Gastrocnemius medialis (tissue), 4 donors: ENCODE measurements at regions not wholly inside any gene's neighbourhood (a gene's known extent, or its start where the extent isn't known, plus 50 kb on each side); places are given as distances from the start of the nearest gene placed in this dataset.

Experiments
- ATAC-seq, 2 donors: fragments of 150-250 bp; one replicate each; pipeline ENCODE4 v1.9.1; 2016
- DNase-seq, 2 donors: peaks; one replicate each; pipeline ENCODE4 v3.0.0-alpha.2; 2019
- H3K27ac ChIP-seq, 4 donors: fragments of 200-600 bp; sonication (generic); 1 replicate in 1 of 4; 2 replicates in 3 of 4; pipeline ENCODE4 v1.5.1; 2016 to 2018; ENCODE audit warnings: mild to moderate bottlenecking in 2 of 4, moderate library complexity in 1 of 4
- H3K27me3 ChIP-seq, 3 donors: fragments of 200-600 bp; sonication (generic) in 2 of 3; 1 replicate in 1 of 3; 2 replicates in 2 of 3; pipeline versions ENCODE4 v1.5.1 to v1.6.0; 2016 to 2019; ENCODE audit warnings: mild to moderate bottlenecking in 1 of 3, moderate library complexity in 1 of 3
- H3K36me3 ChIP-seq, 2 donors: fragments of 200-600 bp; sonication (generic) in 1 of 2; one replicate each; pipeline ENCODE4 v1.5.1; 2017 to 2018
- H3K4me1 ChIP-seq, 2 donors: fragments of 200-600 bp; sonication (generic) in 1 of 2; one replicate each; pipeline ENCODE4 v1.5.1; 2016 to 2017; ENCODE audit warnings: mild to moderate bottlenecking in 2 of 2
- H3K4me3 ChIP-seq, 4 donors: fragments of 200-600 bp; sonication (generic) in 3 of 4; 1 replicate in 1 of 4; 2 replicates in 3 of 4; pipeline ENCODE4 v1.5.1; 2016 to 2019; ENCODE audit warnings: mild to moderate bottlenecking in 2 of 4
- H3K9me3 ChIP-seq, 3 donors: fragments of 200-600 bp; sonication (generic) in 2 of 3; 1 replicate in 1 of 3; 2 replicates in 2 of 3; pipeline ENCODE4 v1.5.1; 2016 to 2019
- CTCF ChIP-seq, 5 experiments: fragments of 450-650 bp in 3 of 5; fragments of 200-600 bp in 2 of 5; sonication (generic) in 2 of 5; IDR thresholded peaks in 4 of 5; conservative IDR thresholded peaks in 1 of 5; 1 replicate in 4 of 5; 2 replicates in 1 of 5; pipeline ENCODE4 v1.5.1; 2016 to 2019; ENCODE audit warnings: antibody characterized with exemption in 5 of 5, mild to moderate bottlenecking in 3 of 5, moderate library complexity in 3 of 5
- POLR2A ChIP-seq, 2 donors: fragments of 450-650 bp; IDR thresholded peaks; one replicate each; pipeline ENCODE4 v1.6.1; 2017; ENCODE audit warnings: antibody characterized with exemption in 2 of 2, mild to moderate bottlenecking in 2 of 2, moderate library complexity in 2 of 2
- in situ Hi-C, 4 donors: fragments of 200-750 bp; cut with MboI; loops; one replicate each; pipeline versions ENCODE4 v1.15.0 to v1.8.0; 2017; ENCODE audit warnings: low sequenced_read_pairs in 4 of 4
- intact Hi-C: fragments of 100-400 bp; cut with DNase I; formaldehyde crosslinking; loops from one replicate; pipeline ENCODE4 v1.15.1; 2023; ENCODE audit warnings: low total_unique reads

GRCh38 chr2:24434541-24434940 is 56.5 kb upstream of the NCOA1 start:
- in situ Hi-C loops: no loop called here

GRCh38 chr2:24432735-24433134 is 58.3 kb upstream of the NCOA1 start:
- in situ Hi-C loops: no loop called here

More at GRCh38 chr2:24434541-24434940, 56.5 kb upstream of the NCOA1 start:
- H3K9me3 ChIP-seq: no peaks in the 10 kb centered on the region
- peaks cover 48 to 54% of the 10 kb centered on the region in 2 donors for H3K4me1 ChIP-seq
- ATAC-seq: peak; percentile 38 to 49
- TF ChIP-seq POLR2A (IDR thresholded peaks at IDR 0.05): no peak
- no peak for TF ChIP-seq CTCF (IDR thresholded peaks at IDR 0.05 in 4 of 5, conservative IDR thresholded peaks at IDR 0.05 in 1 of 5)
- intact Hi-C loops: no loop called here
- DNase-seq: peak; percentile 37 to 61
- H3K4me3 ChIP-seq: no peak overlapping the region
- H3K27me3 ChIP-seq: no peaks in the 10 kb centered on the region
- peak overlapping the region; percentile 81 to 92 (median 91) for H3K27ac ChIP-seq
- no peaks in the 10 kb centered on the region for H3K36me3 ChIP-seq

GRCh38 chr2:24432121-24432520 is 58.9 kb upstream of the NCOA1 start:
- H3K4me1 ChIP-seq: peaks cover 47% of the 10 kb centered on the region in 2 donors
- no peaks in the 10 kb centered on the region for H3K9me3 ChIP-seq
- ATAC-seq (no peak), DNase-seq (no peak)
- H3K36me3 ChIP-seq: no peaks in the 10 kb centered on the region
- intact Hi-C loops (no loop called here), in situ Hi-C loops (no loop called here)
- no peak for TF ChIP-seq POLR2A (IDR thresholded peaks at IDR 0.05)
- no peak for TF ChIP-seq CTCF (IDR thresholded peaks at IDR 0.05 in 4 of 5, conservative IDR thresholded peaks at IDR 0.05 in 1 of 5)
- no peak overlapping the region for H3K4me3 ChIP-seq
- no peaks in the 10 kb centered on the region for H3K27me3 ChIP-seq
- no peak overlapping the region for H3K27ac ChIP-seq

More at GRCh38 chr2:24432735-24433134, 58.3 kb upstream of the NCOA1 start:
- intact Hi-C loops: no loop called here
- H3K9me3 ChIP-seq: no peaks in the 10 kb centered on the region
- no peak for TF ChIP-seq CTCF (IDR thresholded peaks at IDR 0.05 in 4 of 5, conservative IDR thresholded peaks at IDR 0.05 in 1 of 5)
- TF ChIP-seq POLR2A (IDR thresholded peaks at IDR 0.05): no peak
- H3K36me3 ChIP-seq: no peaks in the 10 kb centered on the region
- DNase-seq: no peak
- no peak for ATAC-seq
- peak overlapping the region in 2 of 4 donors; percentile 15 to 91 for H3K27ac ChIP-seq
- peaks cover 47 to 50% of the 10 kb centered on the region in 2 donors for H3K4me1 ChIP-seq
- H3K4me3 ChIP-seq: no peak overlapping the region
- no peaks in the 10 kb centered on the region for H3K27me3 ChIP-seq

GRCh38 chr2:24429197-24430074 is 61.6 kb upstream of the NCOA1 start:
- H3K27me3 ChIP-seq: no peaks in the 10 kb centered on the region
- in situ Hi-C loops: no loop called here
- peaks cover 20 to 21% of the 10 kb centered on the region in 2 donors for H3K4me1 ChIP-seq
- H3K9me3 ChIP-seq: no peaks in the 10 kb centered on the region
- H3K4me3 ChIP-seq: no peak overlapping the region
- no peak for DNase-seq
- no peak for TF ChIP-seq CTCF (IDR thresholded peaks at IDR 0.05 in 4 of 5, conservative IDR thresholded peaks at IDR 0.05 in 1 of 5)
- H3K36me3 ChIP-seq: no peaks in the 10 kb centered on the region
- intact Hi-C loops: no loop called here
- H3K27ac ChIP-seq: no peak overlapping the region
- peak in 1 of 2 donors; percentile 31 for ATAC-seq
